ENCODE measurements at regions not wholly inside any gene's neighbourhood (a gene's known extent, or its start where the extent isn't known, plus 50 kb on each side); places are given as distances from the start of the nearest gene placed in this dataset.

- H2AFZ ChIP-seq (ENCODE audit: low read length, unreplicated experiment): no peak overlapping the region
- H3K36me3 ChIP-seq (ENCODE audit: insufficient read depth, low read length): no peaks in the 10 kb centered on the region
- H3K4me3 ChIP-seq (ENCODE audit: low read depth, low read length): no peak overlapping the region
- no peak overlapping the region for H3K27ac ChIP-seq (ENCODE audit: low read depth, low read length)
- no peaks in the 10 kb centered on the region for H3K4me1 ChIP-seq (ENCODE audit: control insufficient read depth, insufficient read depth, low read length, unreplicated experiment)
- no peaks in the 10 kb centered on the region for H3K79me2 ChIP-seq (ENCODE audit: control insufficient read depth, insufficient read depth, low read length, unreplicated experiment)
- H3K27me3 ChIP-seq (ENCODE audit: insufficient read depth, low read length): no peaks in the 10 kb centered on the region
Measured at GRCh38 chr10:83352588-83352987, 786.7 kb upstream of the GHITM start.

- H3K4me1 ChIP-seq (ENCODE audit: control insufficient read depth, insufficient read depth, low read length, unreplicated experiment): no peaks in the 10 kb centered on the region
- no peaks in the 10 kb centered on the region for H3K79me2 ChIP-seq (ENCODE audit: control insufficient read depth, insufficient read depth, low read length, unreplicated experiment)
- no peaks in the 10 kb centered on the region for H3K27me3 ChIP-seq (ENCODE audit: insufficient read depth, low read length)
- no peak overlapping the region for H3K4me3 ChIP-seq (ENCODE audit: low read depth, low read length)
- no peaks in the 10 kb centered on the region for H3K36me3 ChIP-seq (ENCODE audit: insufficient read depth, low read length)
- no peak overlapping the region for H2AFZ ChIP-seq (ENCODE audit: low read length, unreplicated experiment)
- H3K27ac ChIP-seq (ENCODE audit: low read depth, low read length): no peak overlapping the region
Measured at GRCh38 chr10:83354456-83354855, 784.9 kb upstream of the GHITM start.

- H3K27ac ChIP-seq (ENCODE audit: low read depth, low read length): no peak overlapping the region
- no peaks in the 10 kb centered on the region for H3K4me1 ChIP-seq (ENCODE audit: control insufficient read depth, insufficient read depth, low read length, unreplicated experiment)
- H3K4me3 ChIP-seq (ENCODE audit: low read depth, low read length): no peak overlapping the region
- no peaks in the 10 kb centered on the region for H3K27me3 ChIP-seq (ENCODE audit: insufficient read depth, low read length)
- no peak overlapping the region for H2AFZ ChIP-seq (ENCODE audit: low read length, unreplicated experiment)
- H3K36me3 ChIP-seq (ENCODE audit: insufficient read depth, low read length): no peaks in the 10 kb centered on the region
- H3K79me2 ChIP-seq (ENCODE audit: control insufficient read depth, insufficient read depth, low read length, unreplicated experiment): no peaks in the 10 kb centered on the region
Measured at GRCh38 chr10:83357004-83357403, 782.3 kb upstream of the GHITM start.

- H3K4me1 ChIP-seq (ENCODE audit: control insufficient read depth, insufficient read depth, low read length, unreplicated experiment): no peaks in the 10 kb centered on the region
- no peak overlapping the region for H3K27ac ChIP-seq (ENCODE audit: low read depth, low read length)
- H2AFZ ChIP-seq (ENCODE audit: low read length, unreplicated experiment): no peak overlapping the region
- no peak overlapping the region for H3K4me3 ChIP-seq (ENCODE audit: low read depth, low read length)
- no peaks in the 10 kb centered on the region for H3K27me3 ChIP-seq (ENCODE audit: insufficient read depth, low read length)
- H3K79me2 ChIP-seq (ENCODE audit: control insufficient read depth, insufficient read depth, low read length, unreplicated experiment): no peaks in the 10 kb centered on the region
- no peaks in the 10 kb centered on the region for H3K36me3 ChIP-seq (ENCODE audit: insufficient read depth, low read length)
Measured at GRCh38 chr10:83357627-83358026, 781.7 kb upstream of the GHITM start.

- Histone ChIP-seq H3K27ac (ENCODE audit: low read depth, low read length) (no peak overlapping the region), H3K36me3 (ENCODE audit: insufficient read depth, low read length) (no peaks in the 10 kb centered on the region), H2AFZ (ENCODE audit: low read length, unreplicated experiment) (no peak overlapping the region)
Measured at GRCh38 chr10:83367036-83367435, 772.3 kb upstream of the GHITM start.

GRCh38 chr10:83371696-83372490, 767.4 kb upstream of the GHITM start:
- no peaks in the 10 kb centered on the region for H3K79me2 ChIP-seq (ENCODE audit: control insufficient read depth, insufficient read depth, low read length, unreplicated experiment)
- H3K4me3 ChIP-seq (ENCODE audit: low read depth, low read length): no peak overlapping the region
- no peaks in the 10 kb centered on the region for H3K27me3 ChIP-seq (ENCODE audit: insufficient read depth, low read length)
- no peak overlapping the region for H2AFZ ChIP-seq (ENCODE audit: low read length, unreplicated experiment)
- no peaks in the 10 kb centered on the region for H3K36me3 ChIP-seq (ENCODE audit: insufficient read depth, low read length)
- H3K4me1 ChIP-seq (ENCODE audit: control insufficient read depth, insufficient read depth, low read length, unreplicated experiment): no peaks in the 10 kb centered on the region
- H3K27ac ChIP-seq (ENCODE audit: low read depth, low read length): no peak overlapping the region

More at GRCh38 chr10:83367036-83367435, 772.3 kb upstream of the GHITM start:
- no peaks in the 10 kb centered on the region for H3K79me2 ChIP-seq (ENCODE audit: control insufficient read depth, insufficient read depth, low read length, unreplicated experiment)
- H3K4me1 ChIP-seq (ENCODE audit: control insufficient read depth, insufficient read depth, low read length, unreplicated experiment): no peaks in the 10 kb centered on the region
- H3K27me3 ChIP-seq (ENCODE audit: insufficient read depth, low read length): no peaks in the 10 kb centered on the region
- H3K4me3 ChIP-seq (ENCODE audit: low read depth, low read length): no peak overlapping the region

GRCh38 chr10:83372646-83373045, 766.7 kb upstream of the GHITM start:
- no peak overlapping the region for H3K4me3 ChIP-seq (ENCODE audit: low read depth, low read length)
- no peak overlapping the region for H2AFZ ChIP-seq (ENCODE audit: low read length, unreplicated experiment)
- H3K79me2 ChIP-seq (ENCODE audit: control insufficient read depth, insufficient read depth, low read length, unreplicated experiment): no peaks in the 10 kb centered on the region
- H3K36me3 ChIP-seq (ENCODE audit: insufficient read depth, low read length): no peaks in the 10 kb centered on the region
- no peak overlapping the region for H3K27ac ChIP-seq (ENCODE audit: low read depth, low read length)
- H3K27me3 ChIP-seq (ENCODE audit: insufficient read depth, low read length): no peaks in the 10 kb centered on the region
- H3K4me1 ChIP-seq (ENCODE audit: control insufficient read depth, insufficient read depth, low read length, unreplicated experiment): no peaks in the 10 kb centered on the region

- Histone ChIP-seq H3K4me3 (ENCODE audit: low read depth, low read length) (no peak overlapping the region), H3K27ac (ENCODE audit: low read depth, low read length) (no peak overlapping the region), H3K4me1 (ENCODE audit: control insufficient read depth, insufficient read depth, low read length, unreplicated experiment) (no peaks in the 10 kb centered on the region), H3K27me3 (ENCODE audit: insufficient read depth, low read length) (no peaks in the 10 kb centered on the region), H3K79me2 (ENCODE audit: control insufficient read depth, insufficient read depth, low read length, unreplicated experiment) (no peaks in the 10 kb centered on the region), H2AFZ (ENCODE audit: low read length, unreplicated experiment) (no peak overlapping the region), H3K36me3 (ENCODE audit: insufficient read depth, low read length) (no peaks in the 10 kb centered on the region)
Measured at GRCh38 chr10:83373671-83374070, 765.6 kb upstream of the GHITM start.

- Histone ChIP-seq H2AFZ (ENCODE audit: low read length, unreplicated experiment) (no peak overlapping the region), H3K79me2 (ENCODE audit: control insufficient read depth, insufficient read depth, low read length, unreplicated experiment) (no peaks in the 10 kb centered on the region), H3K4me1 (ENCODE audit: control insufficient read depth, insufficient read depth, low read length, unreplicated experiment) (no peaks in the 10 kb centered on the region), H3K27ac (ENCODE audit: low read depth, low read length) (no peak overlapping the region), H3K36me3 (ENCODE audit: insufficient read depth, low read length) (no peaks in the 10 kb centered on the region), H3K4me3 (ENCODE audit: low read depth, low read length) (no peak overlapping the region), H3K27me3 (ENCODE audit: insufficient read depth, low read length) (no peaks in the 10 kb centered on the region)
Measured at GRCh38 chr10:83374741-83375140, 764.6 kb upstream of the GHITM start.

GRCh38 chr10:83375274-83375673, 764.0 kb upstream of the GHITM start:
- Histone ChIP-seq H3K27me3 (ENCODE audit: insufficient read depth, low read length) (no peaks in the 10 kb centered on the region), H3K27ac (ENCODE audit: low read depth, low read length) (no peak overlapping the region), H3K4me3 (ENCODE audit: low read depth, low read length) (no peak overlapping the region), H2AFZ (ENCODE audit: low read length, unreplicated experiment) (no peak overlapping the region), H3K79me2 (ENCODE audit: control insufficient read depth, insufficient read depth, low read length, unreplicated experiment) (no peaks in the 10 kb centered on the region), H3K4me1 (ENCODE audit: control insufficient read depth, insufficient read depth, low read length, unreplicated experiment) (no peaks in the 10 kb centered on the region), H3K36me3 (ENCODE audit: insufficient read depth, low read length) (no peaks in the 10 kb centered on the region)

GRCh38 chr10:83397806-83398205, 741.5 kb upstream of the GHITM start:
- Histone ChIP-seq H3K79me2 (ENCODE audit: control insufficient read depth, insufficient read depth, low read length, unreplicated experiment) (no peaks in the 10 kb centered on the region), H3K4me1 (ENCODE audit: control insufficient read depth, insufficient read depth, low read length, unreplicated experiment) (no peaks in the 10 kb centered on the region), H2AFZ (ENCODE audit: low read length, unreplicated experiment) (no peak overlapping the region), H3K4me3 (ENCODE audit: low read depth, low read length) (no peak overlapping the region), H3K27ac (ENCODE audit: low read depth, low read length) (no peak overlapping the region), H3K36me3 (ENCODE audit: insufficient read depth, low read length) (no peaks in the 10 kb centered on the region), H3K27me3 (ENCODE audit: insufficient read depth, low read length) (no peaks in the 10 kb centered on the region)
